Mesothelial cell of epicardium (in vitro differentiated cells): ENCODE measurements at regions not wholly inside any gene's neighbourhood (a gene's known extent, or its start where the extent isn't known, plus 50 kb on each side); places are given as distances from the start of the nearest gene placed in this dataset.

Source experiments
- DNase-seq, 2 experiments: peaks; one replicate each; pipeline ENCODE4 v3.0.0; 2021; ENCODE audit warnings: low spot score in 2 of 2; ENCODE audit not compliant: unreplicated experiment in 2 of 2
- H3K27ac Mint-ChIP-seq: 2 replicates; pipeline ENCODE4 v1.8.0; 2021; ENCODE audit warnings: mixed read lengths
- H3K27me3 Mint-ChIP-seq: 2 replicates; pipeline ENCODE4 v1.8.0; 2021; ENCODE audit warnings: low read depth, mixed read lengths
- H3K36me3 Mint-ChIP-seq: 2 replicates; pipeline ENCODE4 v1.8.0; 2021; ENCODE audit warnings: mixed read lengths
- H3K4me1 Mint-ChIP-seq: 2 replicates; pipeline ENCODE4 v1.8.0; 2021; ENCODE audit warnings: mixed read lengths
- H3K4me3 Mint-ChIP-seq: 2 replicates; pipeline ENCODE4 v1.8.0; 2021; ENCODE audit warnings: mild to moderate bottlenecking, moderate library complexity, mixed read lengths
- H3K9me3 Mint-ChIP-seq: 2 replicates; pipeline ENCODE4 v1.8.0; 2021; ENCODE audit warnings: mixed read lengths
- TF ChIP-seq, protein P1 (sequence below): fragments of 200-600 bp; sonication (generic); IDR thresholded peaks from one replicate; pipeline ENCODE4 v1.5.0; 2021; ENCODE audit warnings: antibody characterized with exemption; ENCODE audit not compliant: unreplicated experiment

DNA sequence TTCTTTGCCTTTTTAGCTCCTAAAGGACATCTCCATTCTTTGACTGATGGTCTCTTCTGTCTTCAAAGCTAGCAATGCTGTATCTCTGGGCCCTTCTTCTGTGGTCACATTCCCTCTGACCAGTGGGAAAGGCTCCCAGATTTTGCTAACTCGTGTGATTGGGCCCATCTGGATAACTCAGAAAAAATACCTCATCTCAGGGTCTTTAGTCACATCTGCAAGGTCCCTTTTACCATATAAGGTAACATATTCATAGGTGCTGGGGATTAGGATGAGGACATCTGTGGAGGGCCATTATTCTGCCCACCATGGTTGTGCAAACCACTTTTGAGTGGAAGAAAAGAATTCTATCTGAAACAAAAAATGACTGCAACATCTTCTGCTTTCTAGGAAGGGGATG is 76.3 kb upstream of the MAMDC2 start:
- Mint-ChIP-seq H3K4me3 (no peak overlapping the region), H3K36me3 (no peaks in the 10 kb centered on the region), H3K27me3 (no peaks in the 10 kb centered on the region), H3K4me1 (peaks cover 9% of the 10 kb centered on the region), H3K27ac (no peak overlapping the region), H3K9me3 (no peaks in the 10 kb centered on the region)
- DNase-seq: no peak
- TF ChIP-seq, protein P1, sequence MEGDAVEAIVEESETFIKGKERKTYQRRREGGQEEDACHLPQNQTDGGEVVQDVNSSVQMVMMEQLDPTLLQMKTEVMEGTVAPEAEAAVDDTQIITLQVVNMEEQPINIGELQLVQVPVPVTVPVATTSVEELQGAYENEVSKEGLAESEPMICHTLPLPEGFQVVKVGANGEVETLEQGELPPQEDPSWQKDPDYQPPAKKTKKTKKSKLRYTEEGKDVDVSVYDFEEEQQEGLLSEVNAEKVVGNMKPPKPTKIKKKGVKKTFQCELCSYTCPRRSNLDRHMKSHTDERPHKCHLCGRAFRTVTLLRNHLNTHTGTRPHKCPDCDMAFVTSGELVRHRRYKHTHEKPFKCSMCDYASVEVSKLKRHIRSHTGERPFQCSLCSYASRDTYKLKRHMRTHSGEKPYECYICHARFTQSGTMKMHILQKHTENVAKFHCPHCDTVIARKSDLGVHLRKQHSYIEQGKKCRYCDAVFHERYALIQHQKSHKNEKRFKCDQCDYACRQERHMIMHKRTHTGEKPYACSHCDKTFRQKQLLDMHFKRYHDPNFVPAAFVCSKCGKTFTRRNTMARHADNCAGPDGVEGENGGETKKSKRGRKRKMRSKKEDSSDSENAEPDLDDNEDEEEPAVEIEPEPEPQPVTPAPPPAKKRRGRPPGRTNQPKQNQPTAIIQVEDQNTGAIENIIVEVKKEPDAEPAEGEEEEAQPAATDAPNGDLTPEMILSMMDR: no peak

DNA sequence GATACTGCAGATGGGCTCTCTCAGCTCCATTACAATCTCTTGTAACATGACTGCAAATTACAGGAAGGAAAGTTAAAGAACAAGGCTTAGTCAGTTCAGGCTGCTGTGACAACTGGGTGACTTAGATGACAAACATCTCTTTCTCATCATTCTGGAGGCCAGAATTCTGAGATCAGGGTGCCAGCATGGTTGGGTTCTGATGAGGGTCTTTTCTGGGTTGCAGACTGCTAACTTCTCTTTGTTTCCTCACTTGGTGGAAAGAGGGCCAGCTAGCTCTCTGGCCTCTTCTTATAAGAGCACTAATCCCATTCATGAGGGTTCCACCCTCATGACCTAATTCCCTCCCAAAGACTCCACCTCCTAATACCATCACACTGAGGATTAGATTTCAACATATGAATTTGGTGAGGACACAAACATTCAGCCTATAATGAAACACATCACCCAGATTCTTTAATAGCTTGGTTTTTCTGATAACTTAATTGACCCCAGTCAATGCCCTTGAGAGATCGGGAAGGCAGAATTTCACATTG is 73.6 kb upstream of the MAMDC2 start:
- Mint-ChIP-seq H3K27me3 (no peaks in the 10 kb centered on the region), H3K36me3 (no peaks in the 10 kb centered on the region), H3K4me1 (peaks cover 5% of the 10 kb centered on the region), H3K4me3 (no peak overlapping the region), H3K27ac (no peak overlapping the region), H3K9me3 (no peaks in the 10 kb centered on the region)
- DNase-seq: no peak
- TF ChIP-seq, protein P1: no peak

DNA sequence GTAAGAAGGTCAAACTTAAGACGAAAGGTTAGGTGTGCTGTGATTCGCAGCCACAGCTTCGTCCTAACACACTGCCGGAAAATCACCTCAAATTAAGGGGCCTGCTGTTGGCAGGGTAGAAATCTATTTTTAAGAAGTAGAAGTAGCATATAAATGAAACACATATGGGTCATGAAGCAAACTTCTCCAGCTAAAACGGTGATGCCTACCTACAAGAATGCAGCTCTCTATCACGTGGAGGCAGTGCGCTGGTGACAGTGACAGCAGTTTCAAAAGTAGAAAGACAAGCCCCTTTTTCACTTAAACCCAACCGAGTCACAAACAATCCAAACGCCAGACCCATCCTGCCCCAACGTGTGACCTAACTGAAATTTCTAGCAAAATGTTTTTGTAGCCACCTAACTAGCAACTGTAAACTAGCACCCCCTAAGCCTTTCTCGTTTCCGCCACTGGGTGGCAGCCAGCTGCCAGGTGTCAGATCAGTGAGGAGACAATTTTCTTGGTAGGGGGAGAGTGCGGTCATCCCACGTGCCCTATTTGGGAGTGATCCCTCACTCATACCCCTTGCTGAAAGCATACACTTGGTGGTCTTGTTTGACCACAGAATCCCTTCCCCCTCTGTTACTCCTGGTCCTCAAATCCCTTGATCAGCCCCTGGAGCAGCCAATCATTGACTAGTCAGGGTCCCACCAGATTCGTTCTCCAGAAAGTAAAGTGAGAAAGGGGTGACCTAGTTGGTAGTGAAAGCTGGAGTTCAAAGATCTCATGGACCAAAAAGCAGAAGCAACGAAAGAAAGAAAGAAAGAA is 71.8 kb upstream of the MAMDC2 start:
- TF ChIP-seq, protein P1: peak; percentile 64
- Mint-ChIP-seq H3K27ac (no peak overlapping the region), H3K4me1 (peaks cover 8% of the 10 kb centered on the region), H3K27me3 (no peaks in the 10 kb centered on the region), H3K9me3 (no peaks in the 10 kb centered on the region), H3K4me3 (no peak overlapping the region), H3K36me3 (no peaks in the 10 kb centered on the region)
- DNase-seq: peak; percentile 37 to 68

DNA sequence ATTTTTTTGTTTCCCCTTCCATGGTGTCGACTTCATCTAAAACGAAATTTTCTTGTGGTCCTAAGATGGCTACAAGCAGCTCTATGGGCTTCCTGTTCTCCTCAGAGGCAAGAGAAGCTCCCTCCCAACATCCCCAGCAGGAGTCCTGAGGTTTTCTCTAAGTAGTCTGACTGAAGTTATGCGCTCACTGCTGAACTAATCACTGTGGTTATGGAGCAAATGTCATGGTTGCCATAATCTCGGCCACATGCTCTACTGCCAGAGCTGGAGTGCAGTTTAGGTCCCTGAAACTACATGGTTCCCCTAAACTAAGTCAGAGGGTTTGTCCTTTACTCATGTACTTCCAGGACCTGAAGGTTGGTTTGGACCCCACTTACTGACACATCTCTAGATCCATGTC is 68.0 kb upstream of the MAMDC2 start:
- TF ChIP-seq, protein P1: no peak
- no peak for DNase-seq
- Mint-ChIP-seq H3K27ac (no peak overlapping the region), H3K4me1 (peaks cover 9% of the 10 kb centered on the region), H3K9me3 (peaks cover 3% of the 10 kb centered on the region), H3K27me3 (no peaks in the 10 kb centered on the region), H3K4me3 (no peak overlapping the region), H3K36me3 (no peaks in the 10 kb centered on the region)

DNA sequence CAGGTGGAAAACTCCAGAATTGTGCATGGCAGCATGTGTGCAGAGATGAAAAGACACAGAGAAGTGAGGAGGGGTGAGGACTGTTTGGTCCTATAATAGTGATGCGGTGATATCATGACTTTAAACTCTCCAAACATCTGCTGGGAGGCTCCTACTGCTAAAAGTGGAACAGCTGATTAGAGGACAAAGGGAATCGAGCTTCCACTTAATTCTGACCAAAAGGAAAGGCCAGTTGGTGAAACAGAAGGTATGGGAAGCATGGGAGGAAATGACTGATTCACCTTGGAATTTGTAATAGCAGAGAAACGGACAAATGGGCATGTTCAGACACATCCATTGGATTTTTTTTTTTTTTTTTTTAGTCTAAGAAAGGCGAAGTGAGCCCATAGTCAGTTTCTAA is 67.5 kb upstream of the MAMDC2 start:
- no peak overlapping the region for H3K4me3 Mint-ChIP-seq
- no peaks in the 10 kb centered on the region for H3K27me3 Mint-ChIP-seq
- peaks cover 13% of the 10 kb centered on the region for H3K4me1 Mint-ChIP-seq
- peaks cover 3% of the 10 kb centered on the region for H3K9me3 Mint-ChIP-seq
- DNase-seq: no peak
- H3K27ac Mint-ChIP-seq: no peak overlapping the region
- TF ChIP-seq, protein P1: no peak
- H3K36me3 Mint-ChIP-seq: no peaks in the 10 kb centered on the region
